Upper lobe of left lung (tissue), 6 donors: ENCODE measurements at regions not wholly inside any gene's neighbourhood (a gene's known extent, or its start where the extent isn't known, plus 50 kb on each side); places are given as distances from the start of the nearest gene placed in this dataset.

Experiments
- ATAC-seq, 2 donors: fragments of 200-7000 bp; cut with Tn5 transposase; one replicate each; pipeline ENCODE4 v1.9.1; 2022; ENCODE audit warnings: mild to moderate bottlenecking in 2 of 2, moderate library complexity in 2 of 2; ENCODE audit not compliant: low FRiP score in 2 of 2
- DNase-seq, 2 donors: peaks; one replicate each; pipeline ENCODE4 v3.0.0-alpha.2; 2019 to 2020
- H3K27ac ChIP-seq, 4 donors: fragments of 200-600 bp; sonication (generic); one replicate each; pipeline ENCODE4 v1.5.1; 2016 to 2019
- H3K27me3 ChIP-seq, 4 donors: fragments of 200-600 bp; sonication (generic); one replicate each; pipeline ENCODE4 v1.5.1; 2017 to 2019
- H3K36me3 ChIP-seq, 4 donors: fragments of 200-600 bp; sonication (generic); one replicate each; pipeline ENCODE4 v1.5.1; 2016 to 2019
- H3K4me1 ChIP-seq, 4 donors: fragments of 200-600 bp; sonication (generic); one replicate each; pipeline ENCODE4 v1.5.1; 2018 to 2019
- H3K4me3 ChIP-seq, 4 donors: fragments of 200-600 bp; sonication (generic); one replicate each; pipeline ENCODE4 v1.5.1; 2017 to 2019; ENCODE audit warnings: mild to moderate bottlenecking in 2 of 4, moderate library complexity in 1 of 4
- H3K9me3 ChIP-seq, 4 donors: fragments of 200-600 bp; sonication (generic); one replicate each; pipeline ENCODE4 v1.5.1; 2018 to 2019
- CTCF ChIP-seq, 6 experiments: fragments of 450-650 bp in 4 of 6; fragments of 200-600 bp in 2 of 6; sonication (generic) in 2 of 6; IDR thresholded peaks; one replicate each; pipeline ENCODE4 v1.5.1; 2016 to 2019; ENCODE audit warnings: antibody characterized with exemption in 6 of 6
- EP300 ChIP-seq, 4 donors: sonication (generic); formaldehyde crosslinking; IDR thresholded peaks; one replicate each; pipeline ENCODE4 v1.5.1; 2017; ENCODE audit warnings: antibody characterized with exemption in 4 of 4, control low read depth in 2 of 4
- POLR2A ChIP-seq, 4 donors: fragments of 450-650 bp; IDR thresholded peaks; one replicate each; pipeline ENCODE4 v1.5.1; 2016 to 2017; ENCODE audit warnings: antibody characterized with exemption in 4 of 4, mild to moderate bottlenecking in 2 of 4
- POLR2AphosphoS5 ChIP-seq, 2 donors: sonication (generic); formaldehyde crosslinking; IDR thresholded peaks; one replicate each; pipeline ENCODE4 v1.5.1; 2017; ENCODE audit warnings: antibody characterized with exemption in 2 of 2
- WGBS, 2 donors: methylation state at CpG; one replicate each; pipeline ENCODE4 v1.1.5; 2017 to 2018; 5-methylcytosine and 5-hydroxymethylcytosine counted together
- donor health status: DM: no; HTN: no; CAD: no; lungs with moderate emphysema.
- donor health status: DM: no; HTN: yes; CAD: no; lungs with severe emphysema.

DNA sequence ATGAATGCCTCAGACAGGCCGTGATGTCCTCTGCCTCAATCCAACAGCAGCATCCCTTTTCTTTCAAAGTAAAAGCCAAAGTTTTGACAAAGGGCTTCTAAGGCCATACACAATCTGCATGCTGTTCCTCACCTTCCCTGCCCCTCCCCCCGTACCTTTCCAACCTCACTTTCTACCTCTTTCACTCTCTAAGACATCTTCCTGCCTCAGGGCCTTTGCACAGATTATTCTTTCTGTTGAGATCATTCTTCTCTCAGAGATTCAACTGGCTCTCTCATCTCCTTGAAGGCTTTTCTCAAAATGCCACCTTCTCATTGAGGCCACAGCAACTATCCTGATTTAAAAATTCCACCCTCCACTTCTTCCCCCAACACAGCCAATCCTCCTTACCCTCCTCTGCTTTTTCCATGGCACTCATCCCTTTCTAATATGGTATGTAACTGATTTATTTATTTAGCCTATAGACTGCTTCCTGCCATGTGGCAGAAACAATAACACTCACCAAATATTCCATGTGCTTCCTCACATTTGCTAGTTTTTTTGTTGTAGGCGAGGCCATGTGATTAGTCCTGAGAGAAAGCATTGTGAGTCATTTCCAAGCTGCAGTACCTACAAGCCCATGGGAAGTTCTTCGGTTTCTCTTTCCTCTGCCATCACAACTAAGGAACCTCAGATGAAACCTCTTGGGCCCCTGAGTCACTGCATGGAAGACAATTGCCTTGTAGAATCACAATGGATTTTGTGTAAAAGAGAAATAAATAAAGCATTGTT lies 58.7 kb upstream of the GADD45A start:
- no peaks in the 10 kb centered on the region for H3K27me3 ChIP-seq
- no peak for ATAC-seq
- no peaks in the 10 kb centered on the region for H3K4me1 ChIP-seq
- no peak overlapping the region for H3K27ac ChIP-seq
- no peaks in the 10 kb centered on the region for H3K36me3 ChIP-seq
- TF ChIP-seq CTCF (IDR thresholded peaks at IDR 0.05) (no peak), POLR2AphosphoS5 (IDR thresholded peaks at IDR 0.05) (no peak), EP300 (IDR thresholded peaks at IDR 0.05) (no peak), POLR2A (IDR thresholded peaks at IDR 0.05) (no peak)
- no peaks in the 10 kb centered on the region for H3K9me3 ChIP-seq
- H3K4me3 ChIP-seq, result no peak overlapping the region
- no peak for DNase-seq
- 85 to 87% methylated on average over 4 of the region's 4 CpGs for WGBS, 2 donors

GRCh38 chr1:67626861-67627235 lies 58.2 kb upstream of the GADD45A start:
- H3K27ac ChIP-seq, result no peak overlapping the region
- no peaks in the 10 kb centered on the region for H3K4me1 ChIP-seq
- WGBS, 2 donors, result 83 to 95% methylated on average over 1 of the region's 1 CpG
- H3K9me3 ChIP-seq, result no peaks in the 10 kb centered on the region
- no peak for ATAC-seq
- H3K27me3 ChIP-seq, result no peaks in the 10 kb centered on the region
- H3K4me3 ChIP-seq, result no peak overlapping the region
- DNase-seq, result no peak
- TF ChIP-seq CTCF (IDR thresholded peaks at IDR 0.05) (no peak), POLR2A (IDR thresholded peaks at IDR 0.05) (no peak), EP300 (IDR thresholded peaks at IDR 0.05) (no peak), POLR2AphosphoS5 (IDR thresholded peaks at IDR 0.05) (no peak)
- no peaks in the 10 kb centered on the region for H3K36me3 ChIP-seq

DNA sequence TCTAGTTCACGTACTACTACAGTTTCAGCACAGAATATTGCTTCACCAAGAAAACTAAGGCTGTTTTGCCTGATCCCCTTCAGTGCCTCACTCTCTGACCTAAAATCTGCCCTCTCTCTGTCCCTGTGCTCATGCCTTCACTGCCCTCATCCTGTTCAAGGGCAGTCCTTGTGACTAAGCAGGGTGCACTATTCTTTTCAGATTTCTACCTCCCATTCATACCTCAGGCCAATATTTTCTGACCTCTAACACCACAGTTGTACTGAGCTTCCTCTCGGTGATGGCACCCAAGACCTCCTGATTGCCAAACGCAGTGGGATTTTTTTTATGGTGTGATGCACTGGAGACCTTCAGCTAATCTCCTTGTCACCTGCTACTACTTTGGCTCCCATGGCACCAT lies 57.7 kb upstream of the GADD45A start:
- DNase-seq (no peak), ATAC-seq (no peak)
- TF ChIP-seq POLR2AphosphoS5 (IDR thresholded peaks at IDR 0.05), result no peak
- no peak for TF ChIP-seq CTCF (IDR thresholded peaks at IDR 0.05)
- TF ChIP-seq EP300 (IDR thresholded peaks at IDR 0.05), result no peak
- no peak for TF ChIP-seq POLR2A (IDR thresholded peaks at IDR 0.05)
- Histone ChIP-seq H3K27me3 (no peaks in the 10 kb centered on the region), H3K9me3 (no peaks in the 10 kb centered on the region), H3K36me3 (no peaks in the 10 kb centered on the region), H3K27ac (no peak overlapping the region), H3K4me3 (no peak overlapping the region), H3K4me1 (no peaks in the 10 kb centered on the region)
- WGBS, 2 donors, result 82 to 90% methylated on average over 3 of the region's 3 CpGs

GRCh38 chr1:67627906-67628305 lies 57.1 kb upstream of the GADD45A start:
- DNase-seq (no peak), ATAC-seq (no peak)
- Histone ChIP-seq H3K4me3 (no peak overlapping the region), H3K4me1 (no peaks in the 10 kb centered on the region), H3K36me3 (no peaks in the 10 kb centered on the region), H3K27me3 (no peaks in the 10 kb centered on the region), H3K9me3 (no peaks in the 10 kb centered on the region), H3K27ac (no peak overlapping the region)
- no peak for TF ChIP-seq EP300 (IDR thresholded peaks at IDR 0.05)
- no peak for TF ChIP-seq CTCF (IDR thresholded peaks at IDR 0.05)
- no peak for TF ChIP-seq POLR2AphosphoS5 (IDR thresholded peaks at IDR 0.05)
- TF ChIP-seq POLR2A (IDR thresholded peaks at IDR 0.05), result no peak
- 84 to 89% methylated on average over 5 of the region's 5 CpGs for whole genome bisulfite sequencing, 2 donors
